ENCODE measurements at regions not wholly inside any gene's neighbourhood (a gene's known extent, or its start where the extent isn't known, plus 50 kb on each side); places are given as distances from the start of the nearest gene placed in this dataset.
"Not testable (repeated sequence)": the region's sequence is repeated elsewhere in the genome, so short reads cannot be mapped to it uniquely, and the experiment has no call there.

GRCh38 chr22:49009359-49010063, 818.2 kb downstream of the BRD1 start:
- DNase-seq (ENCODE audit: low read depth) = no peak

DNA sequence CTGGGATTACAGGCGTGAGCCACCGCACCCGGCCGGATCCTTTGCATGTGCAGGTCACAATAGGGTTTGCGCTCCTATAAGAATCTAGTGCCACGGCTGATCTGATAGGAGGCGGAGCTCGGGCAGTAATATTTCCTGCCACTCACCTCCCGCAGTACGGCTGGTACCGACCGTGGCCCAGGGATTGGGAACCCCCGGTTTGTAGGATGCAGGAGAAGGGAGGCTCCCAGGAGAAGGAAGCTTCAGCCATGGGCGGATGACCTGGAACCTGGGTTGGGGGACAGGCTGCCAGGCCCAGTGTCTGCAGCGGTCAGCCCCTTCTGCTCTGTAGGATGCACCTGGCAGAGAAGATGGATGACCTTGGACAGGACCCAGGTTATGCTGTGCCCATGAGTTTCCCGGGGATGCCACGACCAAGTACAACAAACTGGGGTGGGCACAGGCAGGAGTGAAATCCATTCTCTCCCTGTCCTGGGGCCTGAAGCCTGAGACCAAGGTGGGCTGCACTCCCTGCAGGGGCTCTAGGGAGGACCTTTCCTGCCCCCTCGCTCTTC, 818.9 kb downstream of the BRD1 start:
- no peak for DNase-seq (ENCODE audit: low read depth)

DNA sequence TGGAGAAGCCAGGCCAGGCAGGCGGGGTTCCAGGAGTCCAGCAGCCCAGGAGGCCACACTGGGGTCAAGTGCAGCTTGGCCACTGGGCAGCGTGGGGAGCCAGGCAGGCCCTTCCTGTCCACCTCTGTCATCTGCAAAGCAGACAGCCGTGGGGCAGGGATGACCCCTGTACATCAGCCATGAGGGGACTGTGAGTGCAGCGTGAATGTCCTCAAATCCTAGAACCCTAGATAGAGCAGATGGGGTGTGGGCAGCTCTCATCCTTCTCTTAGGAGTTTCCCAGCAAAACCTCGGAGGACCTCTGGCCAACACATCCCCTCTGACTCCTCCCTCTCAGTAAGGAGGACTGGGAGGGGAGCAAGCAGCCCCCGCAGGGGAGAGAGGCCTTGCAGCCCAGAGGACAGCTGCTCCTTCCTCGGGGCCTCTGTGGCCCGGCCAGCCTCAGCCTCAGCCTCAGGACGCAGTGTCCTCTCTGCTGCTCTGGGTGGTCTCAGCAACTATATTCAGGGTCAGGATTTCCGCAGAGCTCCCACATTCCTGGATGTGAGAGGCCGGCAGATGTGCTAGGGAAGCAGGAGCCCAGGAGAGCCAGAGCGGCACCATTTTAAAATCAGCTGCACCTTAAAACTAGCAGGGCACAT, 820.5 kb downstream of the BRD1 start:
- DNase-seq (ENCODE audit: low read depth) = no peak

GRCh38 chr22:49006207-49007012, 821.3 kb downstream of the BRD1 start:
- DNase-seq (ENCODE audit: low read depth) = no peak

- no peak for DNase-seq (ENCODE audit: low read depth)
Observed at GRCh38 chr22:49005557-49005956, 822.1 kb downstream of the BRD1 start.

DNA sequence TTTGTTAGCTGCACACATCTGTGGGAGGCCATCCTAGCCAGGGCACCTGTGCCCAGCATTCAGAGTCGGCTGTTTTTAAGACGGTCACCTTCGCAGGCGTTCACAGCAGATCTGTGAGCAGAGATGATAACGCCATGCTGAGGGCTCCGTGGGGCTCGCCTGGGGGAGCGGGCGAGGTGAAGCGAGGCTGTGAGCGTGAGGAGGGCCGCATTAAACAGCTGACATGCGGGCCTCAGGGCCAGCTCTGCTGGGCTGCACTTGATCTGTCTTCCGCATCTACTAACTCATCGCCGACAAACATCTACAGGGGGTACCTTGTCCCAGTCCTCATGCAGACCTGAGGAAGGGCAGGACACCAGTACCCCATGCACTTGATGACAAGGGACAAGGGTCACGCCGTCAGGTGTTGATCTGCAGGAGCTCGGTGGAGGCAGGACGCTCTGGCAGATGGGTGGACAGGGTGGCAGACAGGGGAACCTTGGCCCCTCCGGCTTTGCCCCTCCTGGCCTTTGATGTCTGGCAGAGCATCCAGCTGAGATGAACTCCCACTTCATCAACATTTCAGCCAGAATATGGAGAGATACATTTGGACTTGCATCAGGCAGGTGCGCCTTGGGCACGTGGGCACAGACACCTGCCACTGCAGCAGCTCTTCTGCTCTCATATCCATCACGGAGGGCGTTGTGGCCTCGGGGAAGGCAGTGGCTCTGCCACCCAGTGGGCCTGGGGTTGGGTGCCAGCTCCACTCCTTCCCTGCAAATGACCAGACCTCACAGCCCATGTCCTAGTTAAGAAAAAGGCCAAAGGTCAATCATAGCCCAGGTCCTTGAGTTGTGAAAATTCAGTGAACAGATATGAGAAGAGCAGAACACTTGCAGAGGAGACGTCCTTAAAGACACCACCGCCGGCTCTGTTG, 822.9 kb downstream of the BRD1 start:
- no peak for DNase-seq (ENCODE audit: low read depth)

GRCh38 chr22:48997605-48998004, 830.1 kb downstream of the BRD1 start:
- DNase-seq (ENCODE audit: low read depth) = not testable (repeated sequence)

- DNase-seq (ENCODE audit: low read depth) = no peak
Observed at GRCh38 chr22:48993655-48994054, 834.0 kb downstream of the BRD1 start.

DNA sequence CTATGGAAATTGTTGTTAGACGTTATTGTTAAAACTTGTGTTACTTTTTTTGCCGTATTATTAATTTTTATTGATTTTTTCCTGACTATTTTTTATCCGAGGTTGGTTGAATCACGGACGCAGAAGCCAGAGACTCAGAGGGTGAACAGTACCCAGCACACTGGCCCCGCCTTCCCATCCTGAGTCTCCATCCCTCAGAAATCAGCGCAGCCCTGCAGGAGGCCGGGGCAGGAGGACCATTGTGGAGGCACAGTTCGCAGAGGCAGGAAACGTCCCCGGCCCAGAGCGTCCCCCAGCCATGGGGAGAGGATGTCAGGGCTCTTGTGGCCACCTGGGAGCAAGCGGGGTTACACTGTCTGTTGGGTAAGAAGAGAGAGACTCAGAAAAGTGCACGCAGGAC, 843.0 kb downstream of the BRD1 start:
- no peak for DNase-seq (ENCODE audit: low read depth)

DNA sequence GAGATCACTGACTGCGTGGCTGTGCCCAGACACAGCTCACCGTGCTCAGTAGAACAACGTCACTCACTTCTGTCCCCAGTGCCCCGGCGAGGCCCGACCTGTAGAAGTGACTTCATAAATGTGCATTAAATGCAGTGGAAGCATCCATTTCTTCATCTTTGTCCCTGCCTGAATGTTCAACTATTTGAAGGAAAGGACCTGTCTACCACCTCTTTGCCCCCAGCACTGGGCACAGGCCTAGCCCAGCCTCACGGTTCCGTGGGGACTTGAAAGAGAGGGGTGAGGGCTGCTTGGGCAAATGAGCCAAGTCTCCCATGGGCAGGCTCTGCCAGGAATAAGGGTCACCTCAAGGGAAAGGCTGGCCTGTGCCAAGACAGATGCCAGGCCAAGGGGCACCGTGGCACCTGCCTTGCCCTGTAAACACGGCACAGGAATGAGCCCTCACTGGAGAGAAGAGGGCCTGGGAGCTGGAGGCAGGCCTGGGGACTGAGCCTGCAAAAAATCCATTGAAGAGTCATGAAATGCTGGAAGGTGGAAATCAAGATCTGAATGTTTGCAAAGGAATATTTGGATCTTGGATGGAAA, 845.3 kb downstream of the BRD1 start:
- DNase-seq (ENCODE audit: low read depth) = no peak

- DNase-seq (ENCODE audit: low read depth) = no peak
Observed at GRCh38 chr22:48981371-48982061, 846.2 kb downstream of the BRD1 start.

GRCh38 chr22:48980918-48981317, 846.8 kb downstream of the BRD1 start:
- no peak for DNase-seq (ENCODE audit: low read depth)

- no peak for DNase-seq (ENCODE audit: low read depth)
Observed at GRCh38 chr22:48980409-48980808, 847.3 kb downstream of the BRD1 start.

GRCh38 chr22:48979482-48979881, 848.2 kb downstream of the BRD1 start:
- DNase-seq (ENCODE audit: low read depth) = no peak

- no peak for DNase-seq (ENCODE audit: low read depth)
Observed at GRCh38 chr22:48976556-48977535, 850.8 kb downstream of the BRD1 start.

DNA sequence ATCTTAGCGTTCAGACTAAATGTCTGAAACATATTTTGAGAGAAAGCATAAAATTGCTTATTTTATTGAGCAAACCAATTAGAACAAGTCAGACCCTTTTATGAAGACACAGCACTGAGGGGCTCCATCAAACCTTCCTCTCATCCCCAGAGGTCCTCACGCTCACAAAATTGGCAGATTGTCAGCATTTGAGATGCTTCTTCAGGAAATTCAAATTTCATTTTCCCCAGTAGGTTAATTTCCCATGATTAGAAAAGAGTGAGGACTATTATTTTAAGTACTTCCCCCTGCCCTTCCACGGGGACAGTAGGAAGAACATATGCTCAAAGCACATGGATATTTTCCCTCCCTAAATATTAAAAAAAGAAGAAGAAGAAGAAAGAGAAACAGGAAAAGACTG, 851.8 kb downstream of the BRD1 start:
- no peak for DNase-seq (ENCODE audit: low read depth)

- DNase-seq (ENCODE audit: low read depth) = no peak
Observed at GRCh38 chr22:48975316-48975741, 852.3 kb downstream of the BRD1 start.

- DNase-seq (ENCODE audit: low read depth) = no peak
Observed at GRCh38 chr22:48974443-48975315, 853.0 kb downstream of the BRD1 start.
